COR-L47 (cell line): ENCODE measurements at regions not wholly inside any gene's neighbourhood (a gene's known extent, or its start where the extent isn't known, plus 50 kb on each side); places are given as distances from the start of the nearest gene placed in this dataset.
"Not testable (repeated sequence)": the region's sequence is repeated elsewhere in the genome, so short reads cannot be mapped to it uniquely, and the experiment has no call there.

Experiments
- DNase-seq: peaks from one replicate; lab custom pipeline; 2025; lab: John Stamatoyannopoulos, UW

GRCh38 chr6:119539066-119539746 is 189.6 kb upstream of the MAN1A1 start:
- no peak for DNase-seq

DNA sequence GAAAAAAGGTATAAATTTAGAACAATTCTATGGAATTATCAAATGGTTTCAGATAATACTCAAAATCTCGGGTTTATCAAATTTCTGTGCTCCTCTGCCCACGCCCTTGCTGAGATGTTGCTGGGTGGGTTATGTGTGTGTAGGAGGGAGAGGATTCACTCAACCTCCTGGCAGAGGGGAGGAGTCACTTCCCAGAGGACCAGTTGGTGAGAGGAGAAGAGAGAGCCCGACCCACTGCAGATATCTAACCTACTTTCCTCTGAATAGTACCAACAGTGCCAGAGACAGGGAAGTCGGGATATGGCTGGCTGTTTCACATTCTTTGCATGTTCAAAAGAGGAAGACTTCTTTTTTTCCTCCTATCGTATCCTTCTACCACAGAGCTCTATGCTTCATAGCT is 187.1 kb upstream of the MAN1A1 start:
- no peak for DNase-seq

DNA sequence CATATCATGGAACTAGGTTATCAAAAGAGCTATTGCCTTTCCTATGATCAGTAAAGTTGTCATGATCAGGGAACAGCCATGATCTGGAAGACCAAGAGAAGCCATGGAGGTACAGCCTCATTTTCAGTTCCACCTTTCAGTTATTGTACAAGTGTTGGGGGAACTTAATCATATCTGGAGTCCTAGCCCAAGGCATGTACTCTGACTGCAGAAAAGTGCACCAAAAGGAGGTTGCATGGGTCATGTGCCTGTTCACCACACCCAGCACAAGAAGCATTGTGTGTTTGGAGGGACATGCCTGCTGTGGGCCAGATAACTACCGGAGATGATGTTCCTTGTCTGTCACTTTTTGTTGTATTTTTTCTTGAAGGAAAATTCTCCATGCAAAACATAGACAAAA is 185.8 kb upstream of the MAN1A1 start:
- no peak for DNase-seq

DNA sequence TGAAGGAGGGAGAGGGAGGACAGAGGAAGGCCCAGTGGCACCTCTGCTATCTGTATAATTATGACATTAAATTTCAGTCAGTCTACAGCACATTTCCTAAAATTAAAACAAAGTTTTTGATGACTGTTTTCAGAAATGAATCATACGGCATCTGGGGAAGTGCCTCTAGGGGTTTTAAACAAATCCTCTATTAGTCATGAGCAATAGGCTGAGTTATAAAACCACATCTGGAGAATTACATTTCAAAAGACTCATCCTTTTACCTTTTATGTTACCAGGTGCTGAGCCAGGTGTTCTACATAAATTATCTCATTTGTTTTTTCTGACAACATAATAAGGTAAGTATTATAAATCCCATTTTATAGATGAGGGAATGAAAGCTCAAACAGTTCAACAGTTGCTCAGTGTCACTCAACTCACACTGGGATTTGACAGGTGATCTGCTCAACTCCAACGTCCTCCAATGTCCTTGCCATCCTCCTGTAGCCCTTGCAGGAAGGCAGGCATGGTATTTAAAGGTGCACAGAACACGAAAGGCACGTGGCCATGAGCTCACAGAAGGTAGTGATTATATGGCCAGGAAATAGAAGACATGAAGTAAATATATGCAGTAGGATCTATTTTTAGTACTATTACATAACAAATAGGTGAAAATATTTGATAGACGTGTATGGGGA is 184.2 kb upstream of the MAN1A1 start:
- no peak for DNase-seq

DNA sequence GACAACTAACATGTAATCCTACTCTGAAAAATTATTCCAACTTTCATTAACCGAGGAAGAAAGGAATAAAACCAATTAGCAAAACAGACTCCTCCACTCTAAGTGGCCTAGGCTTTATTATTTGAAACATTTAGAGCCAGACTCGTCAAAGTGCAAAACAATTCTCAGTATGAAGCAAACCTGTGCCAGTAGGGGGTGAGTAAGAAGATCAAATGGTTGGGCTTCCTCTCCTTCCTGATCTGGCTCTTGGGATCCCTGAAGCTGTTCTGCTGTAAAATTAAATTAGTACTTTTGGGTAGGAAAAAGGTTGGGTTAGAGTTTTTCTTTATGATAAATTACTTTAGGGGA is 177.6 kb upstream of the MAN1A1 start:
- DNase-seq = no peak

DNA sequence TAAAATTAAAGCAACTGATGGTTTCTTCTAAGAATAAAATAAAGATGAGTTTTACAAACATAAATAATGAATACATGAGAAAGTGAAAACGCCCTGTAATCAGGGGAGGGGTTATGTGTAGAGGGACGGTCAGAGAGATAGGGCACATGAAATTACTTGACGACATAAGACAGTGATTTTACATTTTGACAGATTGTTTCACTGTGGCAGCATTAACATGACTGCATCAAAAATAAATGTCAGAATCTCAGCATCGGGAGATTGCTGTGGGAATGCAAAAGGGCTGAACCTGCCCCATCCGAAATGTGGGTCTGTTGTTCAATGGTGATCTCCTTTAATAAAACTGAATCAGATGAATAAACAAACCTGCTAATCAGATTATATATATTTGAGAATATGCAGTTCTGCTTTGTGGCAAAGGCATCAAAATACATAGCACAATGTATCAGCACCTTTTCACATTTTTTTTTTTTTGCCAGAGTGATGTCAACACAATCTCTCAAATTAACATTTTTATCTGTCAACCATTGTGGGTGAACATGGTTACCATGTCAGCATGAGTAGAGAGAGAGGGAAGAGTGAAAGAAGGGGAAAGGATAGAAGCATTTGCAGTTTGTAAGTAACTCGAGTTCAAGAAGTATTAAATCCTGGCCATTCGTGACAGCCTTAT is 177.1 kb upstream of the MAN1A1 start:
- no peak for DNase-seq

DNA sequence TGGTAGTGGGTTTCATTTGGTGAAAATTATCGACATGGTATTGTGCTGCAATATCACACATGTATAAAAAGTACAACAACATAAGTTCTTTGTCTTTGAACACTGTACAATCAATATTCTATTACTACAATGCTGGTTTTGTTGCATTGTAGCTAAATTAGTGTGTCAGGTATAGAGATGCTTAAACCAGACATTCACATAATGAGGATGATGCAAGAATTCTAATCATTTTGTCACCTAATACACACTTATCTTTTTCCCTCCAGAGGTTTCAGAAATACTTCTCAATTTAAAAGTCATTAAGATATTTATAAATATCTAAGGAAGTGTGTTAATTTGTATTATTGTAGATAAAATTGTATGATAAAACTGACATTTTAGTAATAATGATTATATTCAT is 174.8 kb upstream of the MAN1A1 start:
- DNase-seq = no peak

GRCh38 chr6:119523556-119523955 is 174.0 kb upstream of the MAN1A1 start:
- DNase-seq = no peak

DNA sequence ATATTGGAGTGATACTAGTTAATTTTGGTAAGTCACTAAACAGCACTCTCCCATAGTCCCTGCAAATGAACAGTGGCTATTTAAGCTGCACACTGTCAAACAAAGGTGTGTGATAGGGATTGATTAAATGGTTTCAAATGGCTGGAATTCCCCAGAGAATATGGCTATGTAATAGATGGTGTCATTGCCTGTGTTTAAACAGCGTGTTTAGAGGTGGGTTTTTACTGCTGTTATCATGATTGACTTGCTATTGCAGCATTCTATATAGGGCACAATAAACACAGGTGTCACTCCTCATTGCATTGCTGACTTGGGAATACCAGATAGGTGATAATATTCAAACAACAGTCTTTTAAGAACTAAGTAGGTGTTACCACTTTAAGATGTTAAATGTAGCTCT is 171.7 kb upstream of the MAN1A1 start:
- DNase-seq = no peak

- no peak for DNase-seq
Observed at GRCh38 chr6:119517428-119517827, 167.9 kb upstream of the MAN1A1 start.

GRCh38 chr6:119514345-119514744 is 164.8 kb upstream of the MAN1A1 start:
- DNase-seq = no peak

DNA sequence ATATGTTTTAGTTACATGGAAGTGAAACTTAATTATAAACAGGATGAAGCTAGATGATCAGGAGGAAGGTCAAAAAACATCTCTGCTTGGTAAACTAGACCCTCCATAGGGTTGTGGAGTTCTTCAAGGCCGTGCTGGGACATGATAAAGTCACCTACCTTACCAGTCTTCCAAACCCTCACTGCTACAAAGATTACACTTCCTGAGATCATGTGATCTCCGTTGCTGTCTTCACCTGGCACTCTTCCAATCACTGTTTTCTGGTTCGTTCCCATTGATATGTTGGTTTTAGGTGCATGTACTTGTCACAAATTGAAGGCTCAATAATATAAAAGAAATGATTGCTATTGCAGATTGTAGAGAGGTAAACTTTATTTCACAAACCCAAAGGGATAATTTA is 161.5 kb upstream of the MAN1A1 start:
- DNase-seq = no peak

- no peak for DNase-seq
Observed at GRCh38 chr6:119510246-119510645, 160.7 kb upstream of the MAN1A1 start.

- no peak for DNase-seq
Observed at GRCh38 chr6:119506631-119507174, 157.1 kb upstream of the MAN1A1 start.

DNA sequence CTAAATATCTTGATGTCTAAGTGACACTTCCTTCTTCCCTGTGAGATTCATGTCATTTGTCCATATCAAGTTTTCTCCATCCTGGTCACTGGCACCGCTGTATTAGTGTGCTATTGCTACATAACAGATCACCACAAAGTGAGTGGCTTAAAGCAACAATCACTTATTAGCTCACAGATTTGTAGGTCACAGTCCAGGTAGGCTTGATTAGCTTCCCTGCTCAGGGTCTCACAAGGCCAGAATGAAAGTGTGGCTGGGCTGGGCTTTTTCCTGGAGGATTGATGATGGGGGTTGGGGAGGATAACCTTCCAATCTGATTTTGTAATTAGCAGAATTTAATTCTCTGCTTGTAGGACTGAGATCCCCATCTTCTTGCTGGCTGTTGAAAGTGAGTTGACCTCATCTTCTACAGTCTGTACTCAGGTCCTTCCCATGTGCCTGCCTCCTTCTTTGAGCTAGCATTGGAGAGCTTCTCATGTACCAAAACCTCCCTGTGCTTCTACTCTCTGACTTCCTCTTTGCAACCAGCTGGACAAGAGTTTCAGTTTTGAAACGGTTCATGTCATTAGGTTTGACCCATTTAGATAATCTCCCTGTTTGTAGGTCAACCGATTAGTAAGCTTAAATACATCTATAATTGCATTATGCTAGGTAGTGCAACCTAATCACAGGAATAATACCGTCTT is 152.4 kb upstream of the MAN1A1 start:
- no peak for DNase-seq

- no peak for DNase-seq
Observed at GRCh38 chr6:119499797-119500196, 150.2 kb upstream of the MAN1A1 start.

DNA sequence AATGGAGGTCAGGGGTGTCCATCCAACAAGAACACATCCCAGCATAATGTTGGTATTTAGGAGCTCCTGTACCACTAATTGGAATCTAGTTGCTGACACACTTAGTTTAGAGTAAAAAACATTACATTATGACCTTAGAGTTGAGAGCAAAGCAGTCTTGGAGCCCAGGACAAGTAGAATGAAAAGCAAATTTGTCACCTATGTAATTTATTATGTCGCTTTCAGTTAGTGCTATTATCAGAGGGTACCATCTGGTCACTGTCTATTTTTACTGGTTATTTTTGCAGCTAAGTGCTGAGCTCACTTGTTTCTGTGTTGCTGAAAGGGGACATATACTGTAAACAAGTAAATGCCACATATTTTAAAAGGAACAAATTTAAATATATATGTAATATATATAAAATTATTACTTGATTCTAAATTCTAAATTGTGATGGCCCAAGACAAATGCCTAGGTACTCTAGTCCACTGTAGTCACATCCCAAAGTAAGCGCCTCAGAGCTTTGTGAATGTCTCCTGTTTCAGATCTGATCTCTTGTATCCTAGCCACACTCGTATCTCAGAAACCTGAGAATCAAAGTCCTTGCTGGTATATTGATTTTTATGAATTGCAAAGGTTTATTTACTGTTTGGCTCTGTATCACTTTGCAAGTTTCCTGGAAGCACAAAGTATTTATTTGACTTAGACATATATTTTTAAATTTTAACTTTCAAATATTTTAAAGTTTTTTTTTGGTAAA is 148.6 kb upstream of the MAN1A1 start:
- DNase-seq = no peak

DNA sequence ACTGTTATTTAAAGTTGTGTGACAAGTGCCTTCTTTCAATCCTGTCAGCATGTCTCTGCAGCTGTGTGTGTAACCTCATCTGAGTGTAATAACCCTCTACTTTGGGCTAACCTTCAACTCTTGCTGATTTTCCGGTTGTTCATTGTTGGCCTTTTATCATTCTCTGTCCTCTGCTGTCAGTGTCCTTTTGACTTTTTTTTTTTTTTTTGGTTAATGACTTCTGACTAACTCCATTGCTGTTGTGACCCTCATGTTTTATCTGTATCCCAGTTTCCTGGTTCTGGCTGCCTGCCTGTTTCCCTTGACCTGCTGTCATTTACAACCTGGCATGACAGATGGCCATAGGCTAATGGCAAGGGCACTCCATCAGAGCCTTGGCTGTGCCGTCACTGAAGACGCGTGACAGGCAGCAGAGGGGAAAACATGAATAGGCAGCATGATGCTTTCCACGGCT is 145.7 kb upstream of the MAN1A1 start:
- DNase-seq = no peak

GRCh38 chr6:119493980-119494379 is 144.4 kb upstream of the MAN1A1 start:
- no peak for DNase-seq

DNA sequence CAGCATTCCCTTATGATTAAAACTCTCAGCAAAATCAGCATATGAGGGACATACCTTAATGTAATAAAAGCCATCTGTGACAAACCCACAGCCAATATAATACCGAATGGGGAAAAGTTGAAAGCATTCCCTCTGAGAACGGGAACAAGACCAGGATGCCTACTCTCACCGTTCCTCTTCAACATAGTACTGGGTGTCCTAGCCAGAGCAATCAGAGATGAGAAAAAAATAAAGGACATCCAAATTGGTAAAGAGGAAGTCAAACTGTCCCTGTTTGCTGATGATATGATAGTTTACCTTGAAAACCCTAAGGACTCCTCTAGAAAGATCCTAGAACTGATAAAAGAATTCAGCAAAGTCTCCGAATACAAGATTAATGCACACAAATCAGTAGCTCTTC is 141.6 kb upstream of the MAN1A1 start:
- not testable (repeated sequence) for DNase-seq

DNA sequence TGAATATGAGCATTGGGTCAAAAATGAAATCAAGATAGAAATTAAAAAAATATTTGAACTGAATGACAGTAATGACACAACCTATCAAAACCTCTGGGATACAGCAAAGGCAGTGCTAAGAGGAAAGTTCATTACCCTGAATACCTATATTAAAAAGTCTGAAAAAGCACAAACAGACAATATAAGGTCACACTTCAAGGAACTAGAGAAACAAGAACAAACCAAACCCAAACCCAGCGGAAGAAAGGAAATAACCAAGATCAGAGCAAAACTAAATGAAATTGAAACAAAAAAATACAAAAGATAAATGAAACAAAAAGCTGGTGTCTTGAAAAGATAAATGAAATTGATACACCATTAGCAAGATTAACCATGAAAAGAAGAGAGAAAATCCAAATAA is 140.5 kb upstream of the MAN1A1 start:
- not testable (repeated sequence) for DNase-seq

GRCh38 chr6:119484598-119484997 is 135.0 kb upstream of the MAN1A1 start:
- no peak for DNase-seq
